RWPE2 (cell line): ENCODE measurements at regions not wholly inside any gene's neighbourhood (a gene's known extent, or its start where the extent isn't known, plus 50 kb on each side); places are given as distances from the start of the nearest gene placed in this dataset.

Source experiments
- ATAC-seq: fragments of 200-7000 bp; cut with Tn5 transposase; 3 replicates; pipeline ENCODE4 v1.9.1; 2021; ENCODE audit warnings: low read depth
- DNase-seq: peaks from one replicate; pipeline ENCODE4 v3.0.0-alpha.2; 2020; ENCODE audit warnings: low spot score
- H3K27ac ChIP-seq: fragments of 450-650 bp; 2 replicates; pipeline ENCODE4 v1.5.1; 2017; ENCODE audit warnings: mild to moderate bottlenecking; ENCODE audit not compliant: poor library complexity, severe bottlenecking
- H3K27me3 ChIP-seq: fragments of 250-450 bp; sonication (Bioruptor Pico); 2 replicates; pipeline ENCODE4 v1.5.1; 2021; ENCODE audit warnings: mild to moderate bottlenecking, moderate library complexity; ENCODE audit not compliant: insufficient read depth, poor library complexity, severe bottlenecking
- H3K36me3 ChIP-seq: fragments of 250-450 bp; sonication (Bioruptor Pico); 2 replicates; pipeline ENCODE4 v1.5.1; 2020; ENCODE audit warnings: low read depth, mild to moderate bottlenecking, moderate library complexity
- H3K4me1 ChIP-seq: fragments of 250-450 bp; sonication (Bioruptor Pico); 2 replicates; pipeline ENCODE4 v1.5.1; 2021; ENCODE audit warnings: mild to moderate bottlenecking, moderate library complexity; ENCODE audit not compliant: insufficient read depth, poor library complexity, severe bottlenecking
- H3K4me3 ChIP-seq: fragments of 250-450 bp; sonication (Bioruptor Pico); 2 replicates; pipeline ENCODE4 v1.5.1; 2021; ENCODE audit warnings: mild to moderate bottlenecking, moderate library complexity; ENCODE audit not compliant: severe bottlenecking
- H3K9me3 ChIP-seq: fragments of 250-450 bp; sonication (Bioruptor Pico); 2 replicates; pipeline ENCODE4 v1.5.1; 2021; ENCODE audit warnings: mild to moderate bottlenecking, moderate library complexity; ENCODE audit not compliant: severe bottlenecking
- TF ChIP-seq, protein P1 (sequence below): fragments of 450-650 bp; IDR thresholded peaks from one replicate; pipeline ENCODE4 v1.5.1; 2017; ENCODE audit warnings: mild to moderate bottlenecking, moderate library complexity; ENCODE audit not compliant: poor library complexity, severe bottlenecking

DNA sequence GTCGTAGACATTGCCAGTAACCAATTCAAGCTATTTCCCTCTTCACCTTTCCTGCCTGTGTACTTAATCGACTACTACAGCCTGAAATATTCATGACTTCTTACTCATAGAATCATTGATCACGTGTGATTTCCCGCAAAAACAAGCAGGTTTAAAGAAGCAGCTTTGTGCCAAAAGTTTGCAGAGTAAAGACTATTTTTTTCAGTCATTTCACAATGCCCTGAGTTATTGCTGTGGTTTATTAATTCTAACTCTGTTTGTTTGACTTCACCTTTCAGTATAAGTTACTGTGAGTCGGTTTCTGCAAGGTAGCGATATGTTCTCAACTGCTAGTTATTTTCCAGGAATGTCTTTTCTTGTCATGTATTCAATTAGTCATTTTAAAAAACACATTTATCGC lies 995.3 kb downstream of the SORCS1 start:
- H3K9me3 ChIP-seq = no peaks in the 10 kb centered on the region
- no peak overlapping the region for H3K4me3 ChIP-seq
- H3K27me3 ChIP-seq = no peaks in the 10 kb centered on the region
- DNase-seq = no peak
- H3K4me1 ChIP-seq = no peaks in the 10 kb centered on the region
- no peak for ATAC-seq
- H3K27ac ChIP-seq = no peak overlapping the region
- TF ChIP-seq, protein P1, sequence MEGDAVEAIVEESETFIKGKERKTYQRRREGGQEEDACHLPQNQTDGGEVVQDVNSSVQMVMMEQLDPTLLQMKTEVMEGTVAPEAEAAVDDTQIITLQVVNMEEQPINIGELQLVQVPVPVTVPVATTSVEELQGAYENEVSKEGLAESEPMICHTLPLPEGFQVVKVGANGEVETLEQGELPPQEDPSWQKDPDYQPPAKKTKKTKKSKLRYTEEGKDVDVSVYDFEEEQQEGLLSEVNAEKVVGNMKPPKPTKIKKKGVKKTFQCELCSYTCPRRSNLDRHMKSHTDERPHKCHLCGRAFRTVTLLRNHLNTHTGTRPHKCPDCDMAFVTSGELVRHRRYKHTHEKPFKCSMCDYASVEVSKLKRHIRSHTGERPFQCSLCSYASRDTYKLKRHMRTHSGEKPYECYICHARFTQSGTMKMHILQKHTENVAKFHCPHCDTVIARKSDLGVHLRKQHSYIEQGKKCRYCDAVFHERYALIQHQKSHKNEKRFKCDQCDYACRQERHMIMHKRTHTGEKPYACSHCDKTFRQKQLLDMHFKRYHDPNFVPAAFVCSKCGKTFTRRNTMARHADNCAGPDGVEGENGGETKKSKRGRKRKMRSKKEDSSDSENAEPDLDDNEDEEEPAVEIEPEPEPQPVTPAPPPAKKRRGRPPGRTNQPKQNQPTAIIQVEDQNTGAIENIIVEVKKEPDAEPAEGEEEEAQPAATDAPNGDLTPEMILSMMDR = no peak
- no peaks in the 10 kb centered on the region for H3K36me3 ChIP-seq

DNA sequence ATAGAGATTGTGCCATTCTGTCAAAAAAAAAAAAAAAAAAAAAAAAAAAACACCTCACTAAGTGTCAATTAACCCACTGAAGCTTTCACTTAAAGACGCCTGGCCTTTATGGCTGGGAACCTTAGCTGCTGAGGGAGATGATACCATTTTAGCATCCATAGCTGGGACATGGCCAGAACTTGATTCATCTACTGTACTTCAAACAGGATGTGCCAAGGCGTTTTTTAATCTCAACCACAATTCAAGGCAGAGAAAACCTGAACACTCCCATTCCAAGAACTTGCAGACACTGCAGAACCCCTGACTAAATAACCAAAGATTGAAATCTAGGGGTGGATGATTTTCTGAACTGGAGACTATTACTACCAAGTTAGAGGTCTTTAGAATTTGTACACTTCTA lies 996.6 kb downstream of the SORCS1 start:
- DNase-seq = no peak
- TF ChIP-seq, protein P1 = no peak
- no peak for ATAC-seq
- Histone ChIP-seq H3K9me3 (no peaks in the 10 kb centered on the region), H3K4me1 (no peaks in the 10 kb centered on the region), H3K36me3 (no peaks in the 10 kb centered on the region), H3K27me3 (no peaks in the 10 kb centered on the region), H3K4me3 (no peak overlapping the region), H3K27ac (no peak overlapping the region)

DNA sequence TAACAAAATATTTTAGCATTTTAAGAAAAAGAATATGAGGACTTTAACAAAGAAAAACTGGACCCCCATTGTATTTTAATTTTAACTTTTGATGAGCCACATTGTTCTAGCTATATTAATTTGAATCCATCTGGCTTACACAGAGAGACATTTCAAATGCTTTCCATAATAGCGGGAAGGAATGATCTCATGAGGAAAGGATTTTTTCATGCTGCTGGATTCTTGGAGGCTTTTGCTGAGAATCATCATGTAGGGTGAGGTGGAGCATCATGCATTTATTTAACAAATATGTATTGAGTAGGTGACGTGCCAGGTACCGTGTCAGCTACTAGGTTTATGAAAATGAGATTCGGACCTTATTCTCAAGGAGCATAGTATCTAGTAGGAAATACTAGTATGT lies 1006.3 kb downstream of the SORCS1 start:
- H3K4me3 ChIP-seq = no peak overlapping the region
- DNase-seq = no peak
- no peaks in the 10 kb centered on the region for H3K4me1 ChIP-seq
- no peaks in the 10 kb centered on the region for H3K27me3 ChIP-seq
- TF ChIP-seq, protein P1 = no peak
- no peaks in the 10 kb centered on the region for H3K36me3 ChIP-seq
- H3K9me3 ChIP-seq = no peaks in the 10 kb centered on the region
- ATAC-seq = no peak
- H3K27ac ChIP-seq = no peak overlapping the region

DNA sequence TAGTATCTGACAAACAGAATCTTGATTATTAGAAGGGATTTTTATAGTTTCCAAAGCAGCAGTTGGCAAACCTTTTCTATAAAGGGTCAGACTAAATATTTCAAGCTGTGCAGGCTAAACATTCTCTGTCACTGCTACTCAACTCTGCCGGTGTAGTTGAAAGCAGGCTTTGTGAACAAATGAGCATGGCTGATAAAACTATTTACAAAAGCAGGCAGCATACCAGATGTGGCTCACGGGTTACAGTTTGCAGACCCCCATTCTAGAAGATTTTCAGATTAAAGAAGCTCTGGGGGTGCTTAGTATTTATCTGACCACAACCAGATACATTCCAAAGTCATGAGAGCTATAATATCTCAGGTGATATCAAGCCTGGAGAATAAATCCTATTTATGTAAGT lies 1017.5 kb downstream of the SORCS1 start:
- Histone ChIP-seq H3K4me3 (no peak overlapping the region), H3K9me3 (no peaks in the 10 kb centered on the region), H3K27me3 (no peaks in the 10 kb centered on the region), H3K36me3 (no peaks in the 10 kb centered on the region), H3K27ac (no peak overlapping the region), H3K4me1 (no peaks in the 10 kb centered on the region)
- TF ChIP-seq, protein P1 = no peak
- DNase-seq (no peak), ATAC-seq (no peak)

DNA sequence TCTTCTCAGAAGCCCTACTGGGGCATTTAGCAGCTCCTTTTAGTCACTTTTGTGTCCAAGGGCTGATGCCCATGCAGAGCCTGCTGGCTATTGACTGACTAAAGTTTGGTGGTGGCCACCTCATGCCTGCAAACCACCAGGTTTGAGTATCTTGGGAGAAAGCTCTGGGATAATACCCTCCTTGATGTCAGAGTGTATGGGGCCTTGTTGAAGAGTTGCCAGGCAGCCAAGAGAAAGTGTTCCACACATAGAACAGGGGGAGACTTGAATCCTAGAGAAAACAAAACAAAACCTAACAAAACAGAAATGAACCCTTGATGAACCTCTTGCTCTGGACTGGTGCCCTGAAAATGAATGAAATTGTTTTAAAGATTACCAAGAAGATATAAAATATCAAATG lies 1024.6 kb downstream of the SORCS1 start:
- TF ChIP-seq, protein P1 = no peak
- H3K36me3 ChIP-seq = no peaks in the 10 kb centered on the region
- no peaks in the 10 kb centered on the region for H3K9me3 ChIP-seq
- H3K4me1 ChIP-seq = no peaks in the 10 kb centered on the region
- no peak overlapping the region for H3K27ac ChIP-seq
- H3K4me3 ChIP-seq = no peak overlapping the region
- ATAC-seq = no peak
- no peaks in the 10 kb centered on the region for H3K27me3 ChIP-seq
- no peak for DNase-seq
